BJ (cell line): ENCODE measurements at regions not wholly inside any gene's neighbourhood (a gene's known extent, or its start where the extent isn't known, plus 50 kb on each side); places are given as distances from the start of the nearest gene placed in this dataset.

Source experiments
- CTCF ChIA-PET: fragments of 350-600 bp; formaldehyde crosslinking; extraction: SDS; loops from one replicate; lab custom pipeline; 2021; ENCODE audit warnings: antibody characterized with exemption, inconsistent platforms; lab: Yijun Ruan, JAX
- POLR2A ChIA-PET: fragments of 300-600 bp; sonication (Branson Sonifier 250); formaldehyde crosslinking; extraction: SDS; loops from one replicate; lab custom pipeline; 2021; ENCODE audit warnings: antibody characterized with exemption; lab: Charles Lee
- DNase-seq: peaks from one replicate; pipeline ENCODE4 v3.0.0-alpha.2; 2011; ENCODE audit warnings: low read depth
- H3K27me3 ChIP-seq: 2 replicates; pipeline ENCODE4 v1.6.0; 2011; ENCODE audit warnings: low read length; ENCODE audit not compliant: control insufficient read depth, insufficient read depth
- H3K36me3 ChIP-seq: 2 replicates; pipeline ENCODE4 v1.5.1; 2011; ENCODE audit warnings: low read length; ENCODE audit not compliant: control insufficient read depth, insufficient read depth
- H3K4me3 ChIP-seq: 2 replicates; pipeline ENCODE4 v1.5.1; 2011; ENCODE audit warnings: low read depth, mild to moderate bottlenecking, control low read depth, low read length
- CTCF ChIP-seq: IDR thresholded peaks from 2 replicates; pipeline ENCODE4 v1.5.1; 2011; ENCODE audit warnings: low read depth, mild to moderate bottlenecking, control low read depth, inconsistent platforms, low read length, moderate library complexity; ENCODE audit not compliant: insufficient read depth

- Histone ChIP-seq H3K4me3 (no peak overlapping the region), H3K27me3 (no peaks in the 10 kb centered on the region), H3K36me3 (no peaks in the 10 kb centered on the region)
- DNase-seq, result no peak
- CTCF ChIA-PET, result no interaction called here
- no peak for TF ChIP-seq CTCF
- POLR2A ChIA-PET, result no interaction called here
Observed at GRCh38 chr2:154589514-154589913, 109.0 kb upstream of the KCNJ3 start.

GRCh38 chr2:154591294-154591820 lies 107.1 kb upstream of the KCNJ3 start:
- no peak for TF ChIP-seq CTCF
- no peak for DNase-seq

GRCh38 chr2:154599189-154599588 lies 99.3 kb upstream of the KCNJ3 start:
- no peak for DNase-seq
- Histone ChIP-seq H3K27me3 (no peaks in the 10 kb centered on the region), H3K36me3 (no peaks in the 10 kb centered on the region), H3K4me3 (no peak overlapping the region)
- TF ChIP-seq CTCF, result no peak
- CTCF ChIA-PET, result no interaction called here
- POLR2A ChIA-PET, result no interaction called here

More at GRCh38 chr2:154591294-154591820, 107.1 kb upstream of the KCNJ3 start:
- no peak overlapping the region for H3K4me3 ChIP-seq
- POLR2A ChIA-PET, result no interaction called here
- H3K27me3 ChIP-seq, result no peaks in the 10 kb centered on the region
- CTCF ChIA-PET, result interaction anchor here (2.1 kb wide), 1 partner anchor 32 kb away, joined by 6 read pairs; no protein-coding TSS in a partner anchor
- no peaks in the 10 kb centered on the region for H3K36me3 ChIP-seq

GRCh38 chr2:154600927-154601494 lies 97.5 kb upstream of the KCNJ3 start:
- ChIA-PET POLR2A (no interaction called here), CTCF (no interaction called here)
- Histone ChIP-seq H3K27me3 (no peaks in the 10 kb centered on the region), H3K4me3 (no peak overlapping the region), H3K36me3 (no peaks in the 10 kb centered on the region)
- DNase-seq, result no peak
- no peak for TF ChIP-seq CTCF

- Histone ChIP-seq H3K4me3 (no peak overlapping the region), H3K27me3 (no peaks in the 10 kb centered on the region), H3K36me3 (no peaks in the 10 kb centered on the region)
- ChIA-PET CTCF (no interaction called here), POLR2A (no interaction called here)
- no peak for DNase-seq
- TF ChIP-seq CTCF, result no peak
Observed at GRCh38 chr2:154603682-154604081, 94.8 kb upstream of the KCNJ3 start.
